ENCODE measurements at regions not wholly inside any gene's neighbourhood (a gene's known extent, or its start where the extent isn't known, plus 50 kb on each side); places are given as distances from the start of the nearest gene placed in this dataset.

GRCh38 chr14:58864751-58865513 is 227.2 kb downstream of the DACT1 start:
- no peaks in the 10 kb centered on the region for H3K27me3 ChIP-seq (ENCODE audit: insufficient read depth, low read length)
- no peaks in the 10 kb centered on the region for H3K36me3 ChIP-seq (ENCODE audit: insufficient read depth, low read depth, low read length)
- H3K4me1 ChIP-seq (ENCODE audit: insufficient read depth, low read length) = no peaks in the 10 kb centered on the region
- no peak overlapping the region for H3K27ac ChIP-seq (ENCODE audit: low read length)
- no peaks in the 10 kb centered on the region for H3K9me3 ChIP-seq (ENCODE audit: insufficient read depth, low read depth, low read length)
- H3K4me3 ChIP-seq (ENCODE audit: low read length) = no peak overlapping the region
- H3K9ac ChIP-seq (ENCODE audit: low read depth, low read length) = no peak overlapping the region

- no peaks in the 10 kb centered on the region for H3K36me3 ChIP-seq (ENCODE audit: insufficient read depth, low read depth, low read length)
- no peak overlapping the region for H3K4me3 ChIP-seq (ENCODE audit: low read length)
- no peaks in the 10 kb centered on the region for H3K4me1 ChIP-seq (ENCODE audit: insufficient read depth, low read length)
- H3K27me3 ChIP-seq (ENCODE audit: insufficient read depth, low read length) = no peaks in the 10 kb centered on the region
- no peaks in the 10 kb centered on the region for H3K9me3 ChIP-seq (ENCODE audit: insufficient read depth, low read depth, low read length)
- H3K9ac ChIP-seq (ENCODE audit: low read depth, low read length) = no peak overlapping the region
- no peak overlapping the region for H3K27ac ChIP-seq (ENCODE audit: low read length)
These were observed 227.9 kb downstream of the DACT1 start for GRCh38 chr14:58865514-58866281.

GRCh38 chr14:58866391-58866790 is 228.6 kb downstream of the DACT1 start:
- Histone ChIP-seq H3K27me3 (ENCODE audit: insufficient read depth, low read length) (no peaks in the 10 kb centered on the region), H3K9me3 (ENCODE audit: insufficient read depth, low read depth, low read length) (no peaks in the 10 kb centered on the region)

GRCh38 chr14:58870961-58871360 is 233.2 kb downstream of the DACT1 start:
- no peaks in the 10 kb centered on the region for H3K4me1 ChIP-seq (ENCODE audit: insufficient read depth, low read length)
- H3K36me3 ChIP-seq (ENCODE audit: insufficient read depth, low read depth, low read length) = no peaks in the 10 kb centered on the region
- H3K9me3 ChIP-seq (ENCODE audit: insufficient read depth, low read depth, low read length) = no peaks in the 10 kb centered on the region
- H3K9ac ChIP-seq (ENCODE audit: low read depth, low read length) = no peak overlapping the region
- H3K4me3 ChIP-seq (ENCODE audit: low read length) = no peak overlapping the region
- H3K27ac ChIP-seq (ENCODE audit: low read length) = no peak overlapping the region
- no peaks in the 10 kb centered on the region for H3K27me3 ChIP-seq (ENCODE audit: insufficient read depth, low read length)

More at GRCh38 chr14:58866391-58866790, 228.6 kb downstream of the DACT1 start:
- Histone ChIP-seq H3K4me3 (ENCODE audit: low read length) (no peak overlapping the region), H3K27ac (ENCODE audit: low read length) (no peak overlapping the region), H3K4me1 (ENCODE audit: insufficient read depth, low read length) (no peaks in the 10 kb centered on the region), H3K9ac (ENCODE audit: low read depth, low read length) (no peak overlapping the region), H3K36me3 (ENCODE audit: insufficient read depth, low read depth, low read length) (no peaks in the 10 kb centered on the region)

- H3K9me3 ChIP-seq (ENCODE audit: insufficient read depth, low read depth, low read length) = no peaks in the 10 kb centered on the region
- no peak overlapping the region for H3K4me3 ChIP-seq (ENCODE audit: low read length)
- H3K36me3 ChIP-seq (ENCODE audit: insufficient read depth, low read depth, low read length) = no peaks in the 10 kb centered on the region
- no peaks in the 10 kb centered on the region for H3K4me1 ChIP-seq (ENCODE audit: insufficient read depth, low read length)
- no peaks in the 10 kb centered on the region for H3K27me3 ChIP-seq (ENCODE audit: insufficient read depth, low read length)
- no peak overlapping the region for H3K9ac ChIP-seq (ENCODE audit: low read depth, low read length)
- no peak overlapping the region for H3K27ac ChIP-seq (ENCODE audit: low read length)
These were observed 233.8 kb downstream of the DACT1 start for GRCh38 chr14:58871573-58871972.

GRCh38 chr14:58872061-58872460 is 234.3 kb downstream of the DACT1 start:
- Histone ChIP-seq H3K27ac (ENCODE audit: low read length) (no peak overlapping the region), H3K9me3 (ENCODE audit: insufficient read depth, low read depth, low read length) (no peaks in the 10 kb centered on the region), H3K4me1 (ENCODE audit: insufficient read depth, low read length) (no peaks in the 10 kb centered on the region)

GRCh38 chr14:58873228-58873953 is 235.6 kb downstream of the DACT1 start:
- Histone ChIP-seq H3K4me3 (ENCODE audit: low read length) (no peak overlapping the region), H3K27me3 (ENCODE audit: insufficient read depth, low read length) (no peaks in the 10 kb centered on the region), H3K36me3 (ENCODE audit: insufficient read depth, low read depth, low read length) (no peaks in the 10 kb centered on the region), H3K27ac (ENCODE audit: low read length) (no peak overlapping the region), H3K9ac (ENCODE audit: low read depth, low read length) (no peak overlapping the region), H3K4me1 (ENCODE audit: insufficient read depth, low read length) (no peaks in the 10 kb centered on the region), H3K9me3 (ENCODE audit: insufficient read depth, low read depth, low read length) (no peaks in the 10 kb centered on the region)

More at GRCh38 chr14:58872061-58872460, 234.3 kb downstream of the DACT1 start:
- H3K4me3 ChIP-seq (ENCODE audit: low read length) = no peak overlapping the region
- H3K27me3 ChIP-seq (ENCODE audit: insufficient read depth, low read length) = no peaks in the 10 kb centered on the region
- no peaks in the 10 kb centered on the region for H3K36me3 ChIP-seq (ENCODE audit: insufficient read depth, low read depth, low read length)
- H3K9ac ChIP-seq (ENCODE audit: low read depth, low read length) = no peak overlapping the region

GRCh38 chr14:58875613-58876012 is 237.9 kb downstream of the DACT1 start:
- no peak overlapping the region for H3K4me3 ChIP-seq (ENCODE audit: low read length)

GRCh38 chr14:58876608-58877007 is 238.8 kb downstream of the DACT1 start:
- H3K27me3 ChIP-seq (ENCODE audit: insufficient read depth, low read length) = no peaks in the 10 kb centered on the region
- no peak overlapping the region for H3K9ac ChIP-seq (ENCODE audit: low read depth, low read length)
- no peaks in the 10 kb centered on the region for H3K36me3 ChIP-seq (ENCODE audit: insufficient read depth, low read depth, low read length)
- H3K4me3 ChIP-seq (ENCODE audit: low read length) = no peak overlapping the region
- no peak overlapping the region for H3K27ac ChIP-seq (ENCODE audit: low read length)
- H3K9me3 ChIP-seq (ENCODE audit: insufficient read depth, low read depth, low read length) = no peaks in the 10 kb centered on the region
- no peaks in the 10 kb centered on the region for H3K4me1 ChIP-seq (ENCODE audit: insufficient read depth, low read length)

More at GRCh38 chr14:58875613-58876012, 237.9 kb downstream of the DACT1 start:
- Histone ChIP-seq H3K4me1 (ENCODE audit: insufficient read depth, low read length) (no peaks in the 10 kb centered on the region), H3K27me3 (ENCODE audit: insufficient read depth, low read length) (no peaks in the 10 kb centered on the region), H3K9ac (ENCODE audit: low read depth, low read length) (no peak overlapping the region), H3K36me3 (ENCODE audit: insufficient read depth, low read depth, low read length) (no peaks in the 10 kb centered on the region), H3K9me3 (ENCODE audit: insufficient read depth, low read depth, low read length) (no peaks in the 10 kb centered on the region), H3K27ac (ENCODE audit: low read length) (no peak overlapping the region)

- no peak overlapping the region for H3K4me3 ChIP-seq (ENCODE audit: low read length)
- H3K36me3 ChIP-seq (ENCODE audit: insufficient read depth, low read depth, low read length) = no peaks in the 10 kb centered on the region
- no peak overlapping the region for H3K27ac ChIP-seq (ENCODE audit: low read length)
- no peaks in the 10 kb centered on the region for H3K4me1 ChIP-seq (ENCODE audit: insufficient read depth, low read length)
- H3K9ac ChIP-seq (ENCODE audit: low read depth, low read length) = no peak overlapping the region
- no peaks in the 10 kb centered on the region for H3K9me3 ChIP-seq (ENCODE audit: insufficient read depth, low read depth, low read length)
- H3K27me3 ChIP-seq (ENCODE audit: insufficient read depth, low read length) = no peaks in the 10 kb centered on the region
These were observed 240.8 kb downstream of the DACT1 start for GRCh38 chr14:58878439-58879139.

GRCh38 chr14:58881433-58881832 is 243.7 kb downstream of the DACT1 start:
- H3K4me1 ChIP-seq (ENCODE audit: insufficient read depth, low read length) = no peaks in the 10 kb centered on the region
- H3K9ac ChIP-seq (ENCODE audit: low read depth, low read length) = no peak overlapping the region
- no peak overlapping the region for H3K4me3 ChIP-seq (ENCODE audit: low read length)
- no peaks in the 10 kb centered on the region for H3K9me3 ChIP-seq (ENCODE audit: insufficient read depth, low read depth, low read length)
- no peaks in the 10 kb centered on the region for H3K36me3 ChIP-seq (ENCODE audit: insufficient read depth, low read depth, low read length)
- H3K27ac ChIP-seq (ENCODE audit: low read length) = no peak overlapping the region
- H3K27me3 ChIP-seq (ENCODE audit: insufficient read depth, low read length) = no peaks in the 10 kb centered on the region
